Keratinocyte (primary cell): ENCODE measurements at regions not wholly inside any gene's neighbourhood (a gene's known extent, or its start where the extent isn't known, plus 50 kb on each side); places are given as distances from the start of the nearest gene placed in this dataset.

Experiments used
- CTCF ChIP-seq, 3 experiments: IDR thresholded peaks in 1 of 3; conservative IDR thresholded peaks in 1 of 3; optimal IDR thresholded peaks in 1 of 3; 2 replicates in 2 of 3; 3 replicates in 1 of 3; pipeline versions ENCODE3 to v1.5.1; 2011; ENCODE audit warnings: low read length in 3 of 3, mild to moderate bottlenecking in 3 of 3, moderate library complexity in 2 of 3, control low read depth in 1 of 3, inconsistent platforms in 1 of 3; ENCODE audit not compliant: insufficient read depth in 2 of 3; ENCODE audit errors: extremely low read depth in 1 of 3
- EZH2 ChIP-seq: IDR thresholded peaks from one replicate; pipeline ENCODE4 v1.6.1; 2012; ENCODE audit warnings: inconsistent platforms, mild to moderate bottlenecking, low read length, moderate library complexity

GRCh38 chr2:66073172-66073571, 361.8 kb upstream of the MEIS1 start:
- TF ChIP-seq CTCF (optimal IDR thresholded peaks at IDR 0.05 in 1 of 3, IDR thresholded peaks at IDR 0.05 in 1 of 3, conservative IDR thresholded peaks at IDR 0.05 in 1 of 3; ENCODE audit: extremely low read depth in 1 of 3, insufficient read depth in 2 of 3, low read length in 3 of 3) = no peak
- TF ChIP-seq EZH2 = no peak
